K562 (cell line): ENCODE measurements at regions not wholly inside any gene's neighbourhood (a gene's known extent, or its start where the extent isn't known, plus 50 kb on each side); places are given as distances from the start of the nearest gene placed in this dataset.

Experiments
- ATF6 ChIP-seq: sonication (generic); formaldehyde crosslinking; IDR thresholded peaks from 2 replicates; pipeline ENCODE4 v1.4.0; 2020; ENCODE audit warnings: mild to moderate bottlenecking, missing genetic modification reagents
- DNMT1 ChIP-seq: fragments of 450-650 bp; IDR thresholded peaks from 2 replicates; pipeline ENCODE4 v1.6.1; 2016; ENCODE audit warnings: antibody characterized with exemption, mild to moderate bottlenecking
- HDAC3 ChIP-seq: fragments of 450-650 bp; IDR thresholded peaks from 2 replicates; pipeline ENCODE4 v1.6.1; 2018; ENCODE audit warnings: borderline replicate concordance, mild to moderate bottlenecking, moderate library complexity; ENCODE audit not compliant: partially characterized antibody
- RCOR1 ChIP-seq, 2 experiments: IDR thresholded peaks; 2 replicates each; pipeline ENCODE4 v1.6.1; 2012; ENCODE audit warnings: low read depth in 2 of 2, low read length in 2 of 2, borderline replicate concordance in 1 of 2, improper control_type of control experiment in 1 of 2
- ZNF12 ChIP-seq: sonication (generic); formaldehyde crosslinking; IDR thresholded peaks from 2 replicates; pipeline ENCODE4 v1.4.0; 2020; ENCODE audit warnings: mild to moderate bottlenecking, missing genetic modification reagents
- TF ChIP-seq, protein P1 (sequence below): IDR thresholded peaks from 2 replicates; pipeline ENCODE4 v1.6.1; 2016; ENCODE audit warnings: missing genetic modification characterization, missing compliant biosample characterization

DNA sequence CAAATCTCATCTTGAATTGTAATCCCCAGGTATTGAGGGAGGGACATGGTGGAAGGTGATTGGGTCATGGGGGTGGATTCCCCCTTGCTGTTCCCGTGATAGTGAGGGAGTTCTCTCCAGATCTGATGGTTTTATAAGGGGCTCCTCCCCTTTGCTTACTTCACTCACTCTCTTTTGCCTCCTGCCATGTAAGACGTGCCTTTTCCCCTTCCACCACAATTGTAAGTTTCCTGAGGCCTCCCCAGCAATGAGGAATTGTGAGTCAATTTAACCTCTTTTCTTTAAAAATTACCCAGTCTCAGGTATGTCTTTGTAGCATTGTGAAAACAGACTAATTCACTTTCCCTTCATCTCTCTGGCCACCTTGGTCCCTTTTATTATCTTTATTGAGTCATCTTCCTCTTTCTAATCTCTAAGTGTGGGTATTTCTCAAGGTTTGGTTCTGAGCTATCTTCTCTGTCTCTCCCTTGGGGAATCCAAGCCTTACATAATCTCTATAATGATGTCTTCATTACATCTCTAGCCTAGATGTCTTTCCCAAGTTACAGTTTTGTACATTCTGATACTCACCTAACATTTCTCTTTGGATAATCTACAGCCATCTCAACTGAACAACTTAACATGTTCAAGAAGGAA, 99.1 kb upstream of the JCAD start:
- TF ChIP-seq ATF6, result no peak
- TF ChIP-seq DNMT1, result no peak
- no peak for TF ChIP-seq HDAC3
- no peak for TF ChIP-seq ZNF12 (CRISPR knock-in tag)
- no peak for TF ChIP-seq RCOR1 (IDR thresholded peaks at IDR 0.05; ENCODE audit: borderline replicate concordance in 1 of 2, low read depth in 2 of 2, low read length in 2 of 2)
- TF ChIP-seq, protein P1, sequence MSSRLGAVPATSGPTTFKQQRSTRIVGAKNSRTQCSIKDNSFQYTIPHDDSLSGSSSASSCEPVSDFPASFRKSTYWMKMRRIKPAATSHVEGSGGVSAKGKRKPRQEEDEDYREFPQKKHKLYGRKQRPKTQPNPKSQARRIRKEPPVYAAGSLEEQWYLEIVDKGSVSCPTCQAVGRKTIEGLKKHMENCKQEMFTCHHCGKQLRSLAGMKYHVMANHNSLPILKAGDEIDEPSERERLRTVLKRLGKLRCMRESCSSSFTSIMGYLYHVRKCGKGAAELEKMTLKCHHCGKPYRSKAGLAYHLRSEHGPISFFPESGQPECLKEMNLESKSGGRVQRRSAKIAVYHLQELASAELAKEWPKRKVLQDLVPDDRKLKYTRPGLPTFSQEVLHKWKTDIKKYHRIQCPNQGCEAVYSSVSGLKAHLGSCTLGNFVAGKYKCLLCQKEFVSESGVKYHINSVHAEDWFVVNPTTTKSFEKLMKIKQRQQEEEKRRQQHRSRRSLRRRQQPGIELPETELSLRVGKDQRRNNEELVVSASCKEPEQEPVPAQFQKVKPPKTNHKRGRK (tag), result no peak
